SK-N-SH treated with all-trans-retinoic acid at 6 μM for 48 hours (cell line): ENCODE measurements at regions not wholly inside any gene's neighbourhood (a gene's known extent, or its start where the extent isn't known, plus 50 kb on each side); places are given as distances from the start of the nearest gene placed in this dataset.

ENCODE experiments used
- ATAC-seq: fragments of 200-7000 bp; cut with Tn5 transposase; 3 replicates; pipeline ENCODE4 v1.9.1; 2020; ENCODE audit warnings: mild to moderate bottlenecking, moderate library complexity
- ARNTL ChIP-seq: fragments of 450-650 bp; formaldehyde crosslinking; IDR thresholded peaks from 2 replicates; pipeline ENCODE4 v1.5.0; 2020; ENCODE audit warnings: low read depth, mild to moderate bottlenecking, moderate library complexity, borderline replicate concordance
- BACH2 ChIP-seq: fragments of 250-450 bp; sonication (Bioruptor Pico); IDR thresholded peaks from 2 replicates; pipeline ENCODE4 v1.9.0; 2021; ENCODE audit warnings: mild to moderate bottlenecking, borderline replicate concordance
- CSDC2 ChIP-seq: fragments of 250-450 bp; sonication (Bioruptor Pico); IDR thresholded peaks from 2 replicates; pipeline ENCODE4 v1.5.0; 2020; ENCODE audit warnings: mild to moderate bottlenecking, moderate library complexity
- ESRRG ChIP-seq: fragments of 250-450 bp; sonication (Bioruptor Pico); IDR thresholded peaks from 2 replicates; pipeline ENCODE4 v1.6.1; 2021; ENCODE audit warnings: mild to moderate bottlenecking
- GLIS3 ChIP-seq: fragments of 250-450 bp; sonication (Bioruptor Pico); IDR thresholded peaks from 2 replicates; pipeline ENCODE4 v1.5.0; 2020; ENCODE audit warnings: mild to moderate bottlenecking, moderate library complexity
- ISL1 ChIP-seq: fragments of 250-450 bp; sonication (Bioruptor Pico); IDR thresholded peaks from 2 replicates; pipeline ENCODE4 v2.1.2; 2022; ENCODE audit warnings: mild to moderate bottlenecking, moderate library complexity
- OSR1 ChIP-seq: fragments of 250-450 bp; sonication (Bioruptor Pico); IDR thresholded peaks from 2 replicates; pipeline ENCODE4 v1.8.0; 2022; ENCODE audit warnings: moderate library complexity, mild to moderate bottlenecking, inconsistent platforms
- PPARA ChIP-seq: fragments of 250-450 bp; sonication (Bioruptor Pico); IDR thresholded peaks from 2 replicates; pipeline ENCODE4 v1.5.0; 2020; ENCODE audit warnings: mild to moderate bottlenecking, borderline replicate concordance
- RARB ChIP-seq: fragments of 250-450 bp; sonication (Bioruptor Pico); IDR thresholded peaks from 2 replicates; pipeline ENCODE4 v1.8.0; 2021; ENCODE audit warnings: mild to moderate bottlenecking, moderate library complexity
- SNAI2 ChIP-seq: fragments of 250-450 bp; sonication (Bioruptor Pico); IDR thresholded peaks from 2 replicates; pipeline ENCODE4 v1.5.0; 2020; ENCODE audit warnings: mild to moderate bottlenecking, moderate library complexity
- TCF4 ChIP-seq: fragments of 250-450 bp; sonication (Bioruptor Pico); IDR thresholded peaks from 2 replicates; pipeline ENCODE4 v1.8.0; 2021; ENCODE audit warnings: mild to moderate bottlenecking, moderate library complexity, borderline replicate concordance
- TOX ChIP-seq: fragments of 250-450 bp; sonication (Bioruptor Pico); IDR thresholded peaks from 2 replicates; pipeline ENCODE4 v1.8.0; 2021; ENCODE audit warnings: mild to moderate bottlenecking, moderate library complexity, borderline replicate concordance
- ZC3H10 ChIP-seq: fragments of 250-450 bp; sonication (Bioruptor Pico); IDR thresholded peaks from 2 replicates; pipeline ENCODE4 v1.5.1; 2021; ENCODE audit warnings: mild to moderate bottlenecking, moderate library complexity
- ZFP3 ChIP-seq: fragments of 250-450 bp; sonication (Bioruptor Pico); IDR thresholded peaks from 2 replicates; pipeline ENCODE4 v1.5.0; 2020; ENCODE audit warnings: mild to moderate bottlenecking, moderate library complexity
- ZFP30 ChIP-seq: fragments of 450-650 bp; formaldehyde crosslinking; IDR thresholded peaks from 2 replicates; pipeline ENCODE4 v1.5.0; 2022; ENCODE audit warnings: mild to moderate bottlenecking, moderate library complexity
- ZNF565 ChIP-seq: fragments of 450-650 bp; formaldehyde crosslinking; conservative IDR thresholded peaks from 2 replicates; pipeline ENCODE4 v1.5.0; 2020; ENCODE audit warnings: low read depth, mild to moderate bottlenecking, moderate library complexity
- ZNF70 ChIP-seq: fragments of 450-650 bp; formaldehyde crosslinking; IDR thresholded peaks from 2 replicates; pipeline ENCODE4 v1.5.0; 2020; ENCODE audit warnings: mild to moderate bottlenecking, moderate library complexity
- ZNF8 ChIP-seq: fragments of 450-650 bp; formaldehyde crosslinking; IDR thresholded peaks from 2 replicates; pipeline ENCODE4 v1.5.0; 2020; ENCODE audit warnings: mild to moderate bottlenecking, moderate library complexity
- TF ChIP-seq, protein P1 (sequence below): fragments of 250-450 bp; sonication (Bioruptor Pico); IDR thresholded peaks from 2 replicates; pipeline ENCODE4 v1.5.0; 2020; ENCODE audit warnings: mild to moderate bottlenecking, moderate library complexity
- TF ChIP-seq, protein P2 (sequence below): fragments of 250-450 bp; sonication (Bioruptor Pico); IDR thresholded peaks from 2 replicates; pipeline ENCODE4 v1.8.0; 2021; ENCODE audit warnings: low read depth, mild to moderate bottlenecking, moderate library complexity, borderline replicate concordance
- TF ChIP-seq, protein P3 (sequence below): fragments of 250-450 bp; sonication (Bioruptor Pico); IDR thresholded peaks from 2 replicates; pipeline ENCODE4 v1.5.1; 2020; ENCODE audit warnings: low read depth, mild to moderate bottlenecking, moderate library complexity
- TF ChIP-seq, protein P4 (sequence below): fragments of 250-450 bp; sonication (Bioruptor Pico); IDR thresholded peaks from 2 replicates; pipeline ENCODE4 v1.8.0; 2020; ENCODE audit warnings: mild to moderate bottlenecking, moderate library complexity, borderline replicate concordance

DNA sequence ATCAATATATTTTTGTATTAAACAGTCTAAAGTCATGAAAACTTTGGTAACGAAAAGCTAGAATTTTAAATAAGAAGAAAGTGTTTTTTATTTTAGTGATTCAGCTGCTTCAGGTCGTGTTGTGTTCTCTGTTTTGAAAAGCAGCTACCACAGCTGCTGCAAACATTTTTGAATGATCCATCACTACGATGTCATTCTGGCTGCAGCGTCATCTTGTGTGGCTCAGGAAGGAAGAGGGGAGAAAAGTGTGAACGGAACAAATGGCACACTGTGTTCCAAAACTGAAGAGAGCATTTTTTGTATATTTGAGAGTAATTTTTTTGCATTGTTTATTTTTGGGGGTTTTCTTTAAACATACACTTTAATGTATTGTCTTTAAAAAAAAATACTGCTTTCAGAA lies 323.0 kb upstream of the ADGRL2 start:
- no peak for TF ChIP-seq BACH2 (CRISPR knock-in tag)
- TF ChIP-seq ZNF565 (CRISPR knock-in tag) = no peak
- no peak for TF ChIP-seq ZNF70 (CRISPR knock-in tag)
- TF ChIP-seq, protein P1, sequence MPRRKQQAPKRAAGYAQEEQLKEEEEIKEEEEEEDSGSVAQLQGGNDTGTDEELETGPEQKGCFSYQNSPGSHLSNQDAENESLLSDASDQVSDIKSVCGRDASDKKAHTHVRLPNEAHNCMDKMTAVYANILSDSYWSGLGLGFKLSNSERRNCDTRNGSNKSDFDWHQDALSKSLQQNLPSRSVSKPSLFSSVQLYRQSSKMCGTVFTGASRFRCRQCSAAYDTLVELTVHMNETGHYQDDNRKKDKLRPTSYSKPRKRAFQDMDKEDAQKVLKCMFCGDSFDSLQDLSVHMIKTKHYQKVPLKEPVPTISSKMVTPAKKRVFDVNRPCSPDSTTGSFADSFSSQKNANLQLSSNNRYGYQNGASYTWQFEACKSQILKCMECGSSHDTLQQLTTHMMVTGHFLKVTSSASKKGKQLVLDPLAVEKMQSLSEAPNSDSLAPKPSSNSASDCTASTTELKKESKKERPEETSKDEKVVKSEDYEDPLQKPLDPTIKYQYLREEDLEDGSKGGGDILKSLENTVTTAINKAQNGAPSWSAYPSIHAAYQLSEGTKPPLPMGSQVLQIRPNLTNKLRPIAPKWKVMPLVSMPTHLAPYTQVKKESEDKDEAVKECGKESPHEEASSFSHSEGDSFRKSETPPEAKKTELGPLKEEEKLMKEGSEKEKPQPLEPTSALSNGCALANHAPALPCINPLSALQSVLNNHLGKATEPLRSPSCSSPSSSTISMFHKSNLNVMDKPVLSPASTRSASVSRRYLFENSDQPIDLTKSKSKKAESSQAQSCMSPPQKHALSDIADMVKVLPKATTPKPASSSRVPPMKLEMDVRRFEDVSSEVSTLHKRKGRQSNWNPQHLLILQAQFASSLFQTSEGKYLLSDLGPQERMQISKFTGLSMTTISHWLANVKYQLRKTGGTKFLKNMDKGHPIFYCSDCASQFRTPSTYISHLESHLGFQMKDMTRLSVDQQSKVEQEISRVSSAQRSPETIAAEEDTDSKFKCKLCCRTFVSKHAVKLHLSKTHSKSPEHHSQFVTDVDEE = no peak
- TF ChIP-seq GLIS3 = no peak
- TF ChIP-seq ESRRG = no peak
- TF ChIP-seq, protein P2, sequence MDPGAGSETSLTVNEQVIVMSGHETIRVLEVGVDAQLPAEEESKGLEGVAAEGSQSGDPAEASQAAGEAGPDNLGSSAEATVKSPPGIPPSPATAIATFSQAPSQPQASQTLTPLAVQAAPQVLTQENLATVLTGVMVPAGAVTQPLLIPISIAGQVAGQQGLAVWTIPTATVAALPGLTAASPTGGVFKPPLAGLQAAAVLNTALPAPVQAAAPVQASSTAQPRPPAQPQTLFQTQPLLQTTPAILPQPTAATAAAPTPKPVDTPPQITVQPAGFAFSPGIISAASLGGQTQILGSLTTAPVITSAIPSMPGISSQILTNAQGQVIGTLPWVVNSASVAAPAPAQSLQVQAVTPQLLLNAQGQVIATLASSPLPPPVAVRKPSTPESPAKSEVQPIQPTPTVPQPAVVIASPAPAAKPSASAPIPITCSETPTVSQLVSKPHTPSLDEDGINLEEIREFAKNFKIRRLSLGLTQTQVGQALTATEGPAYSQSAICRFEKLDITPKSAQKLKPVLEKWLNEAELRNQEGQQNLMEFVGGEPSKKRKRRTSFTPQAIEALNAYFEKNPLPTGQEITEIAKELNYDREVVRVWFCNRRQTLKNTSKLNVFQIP (CRISPR knock-in tag) = no peak
- TF ChIP-seq ISL1 (CRISPR knock-in tag) = no peak
- no peak for TF ChIP-seq SNAI2 (CRISPR knock-in tag)
- TF ChIP-seq PPARA (CRISPR knock-in tag) = no peak
- no peak for TF ChIP-seq ZFP3 (CRISPR knock-in tag)
- no peak for TF ChIP-seq RARB (CRISPR knock-in tag)
- TF ChIP-seq ZFP30 (CRISPR knock-in tag) = no peak
- no peak for ATAC-seq

DNA sequence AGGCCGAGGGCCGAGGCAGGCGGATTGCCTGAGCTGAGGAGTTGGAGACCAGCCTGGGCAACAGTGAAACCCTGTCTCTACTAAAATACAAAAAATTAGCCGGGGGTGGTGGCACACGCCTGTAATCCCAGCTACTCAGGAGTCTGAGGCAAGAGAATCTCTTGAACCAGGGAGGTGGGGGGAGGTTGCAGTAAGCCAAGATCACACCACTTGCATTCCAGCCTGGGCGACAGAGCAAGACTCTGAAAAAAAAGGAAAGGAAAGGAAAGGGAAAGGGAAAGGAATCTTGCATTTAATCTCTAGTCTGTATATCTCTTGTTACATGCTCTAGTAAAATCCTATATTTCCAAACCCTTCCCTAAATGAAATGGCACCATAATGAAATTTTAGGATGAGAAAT lies 328.3 kb upstream of the ADGRL2 start:
- ATAC-seq = no peak
- TF ChIP-seq ZNF565 (CRISPR knock-in tag) = no peak
- TF ChIP-seq OSR1 (CRISPR knock-in tag) = no peak
- no peak for TF ChIP-seq SNAI2 (CRISPR knock-in tag)
- no peak for TF ChIP-seq ZNF8 (CRISPR knock-in tag)
- no peak for TF ChIP-seq RARB (CRISPR knock-in tag)
- TF ChIP-seq, protein P3, sequence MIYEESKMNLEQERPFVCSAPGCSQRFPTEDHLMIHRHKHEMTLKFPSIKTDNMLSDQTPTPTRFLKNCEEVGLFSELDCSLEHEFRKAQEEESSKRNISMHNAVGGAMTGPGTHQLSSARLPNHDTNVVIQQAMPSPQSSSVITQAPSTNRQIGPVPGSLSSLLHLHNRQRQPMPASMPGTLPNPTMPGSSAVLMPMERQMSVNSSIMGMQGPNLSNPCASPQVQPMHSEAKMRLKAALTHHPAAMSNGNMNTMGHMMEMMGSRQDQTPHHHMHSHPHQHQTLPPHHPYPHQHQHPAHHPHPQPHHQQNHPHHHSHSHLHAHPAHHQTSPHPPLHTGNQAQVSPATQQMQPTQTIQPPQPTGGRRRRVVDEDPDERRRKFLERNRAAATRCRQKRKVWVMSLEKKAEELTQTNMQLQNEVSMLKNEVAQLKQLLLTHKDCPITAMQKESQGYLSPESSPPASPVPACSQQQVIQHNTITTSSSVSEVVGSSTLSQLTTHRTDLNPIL (CRISPR knock-in tag) = no peak

DNA sequence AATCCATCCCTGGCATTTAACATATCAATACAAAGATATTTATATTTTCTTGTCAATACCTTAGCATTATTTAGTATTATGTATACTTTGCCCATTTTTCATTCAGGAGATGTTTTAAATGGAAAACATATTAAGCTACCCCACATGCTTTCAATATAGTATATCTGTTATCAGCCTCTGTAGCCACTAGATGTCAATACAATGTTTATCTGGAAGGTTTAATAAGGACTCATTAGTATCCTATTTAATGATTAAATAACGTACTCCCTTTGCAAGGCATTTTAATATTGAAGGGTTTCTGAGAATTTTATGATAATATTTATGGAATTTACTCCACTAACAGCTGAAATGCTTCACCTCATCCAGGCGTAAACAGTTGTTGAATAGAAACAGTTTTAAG lies 329.5 kb upstream of the ADGRL2 start:
- TF ChIP-seq SNAI2 (CRISPR knock-in tag) (no peak), ZNF70 (CRISPR knock-in tag) (no peak), ARNTL (CRISPR knock-in tag) (no peak), ZFP30 (CRISPR knock-in tag) (no peak), ESRRG (no peak), RARB (CRISPR knock-in tag) (no peak), ZFP3 (CRISPR knock-in tag) (no peak), TOX (CRISPR knock-in tag) (no peak), ZC3H10 (CRISPR knock-in tag) (no peak), CSDC2 (CRISPR knock-in tag) (no peak), BACH2 (CRISPR knock-in tag) (no peak), TCF4 (CRISPR knock-in tag) (no peak), PPARA (CRISPR knock-in tag) (no peak), OSR1 (CRISPR knock-in tag) (no peak)
- TF ChIP-seq, protein P4, sequence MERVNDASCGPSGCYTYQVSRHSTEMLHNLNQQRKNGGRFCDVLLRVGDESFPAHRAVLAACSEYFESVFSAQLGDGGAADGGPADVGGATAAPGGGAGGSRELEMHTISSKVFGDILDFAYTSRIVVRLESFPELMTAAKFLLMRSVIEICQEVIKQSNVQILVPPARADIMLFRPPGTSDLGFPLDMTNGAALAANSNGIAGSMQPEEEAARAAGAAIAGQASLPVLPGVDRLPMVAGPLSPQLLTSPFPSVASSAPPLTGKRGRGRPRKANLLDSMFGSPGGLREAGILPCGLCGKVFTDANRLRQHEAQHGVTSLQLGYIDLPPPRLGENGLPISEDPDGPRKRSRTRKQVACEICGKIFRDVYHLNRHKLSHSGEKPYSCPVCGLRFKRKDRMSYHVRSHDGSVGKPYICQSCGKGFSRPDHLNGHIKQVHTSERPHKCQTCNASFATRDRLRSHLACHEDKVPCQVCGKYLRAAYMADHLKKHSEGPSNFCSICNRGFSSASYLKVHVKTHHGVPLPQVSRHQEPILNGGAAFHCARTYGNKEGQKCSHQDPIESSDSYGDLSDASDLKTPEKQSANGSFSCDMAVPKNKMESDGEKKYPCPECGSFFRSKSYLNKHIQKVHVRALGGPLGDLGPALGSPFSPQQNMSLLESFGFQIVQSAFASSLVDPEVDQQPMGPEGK (CRISPR knock-in tag) = no peak
- TF ChIP-seq, protein P1 = no peak
- TF ChIP-seq, protein P3 (CRISPR knock-in tag) = no peak
- TF ChIP-seq, protein P2 (CRISPR knock-in tag) = no peak
- ATAC-seq = no peak
